Stimulated activated naive CD4-positive, alpha-beta T cell (primary cell): ENCODE measurements at regions not wholly inside any gene's neighbourhood (a gene's known extent, or its start where the extent isn't known, plus 50 kb on each side); places are given as distances from the start of the nearest gene placed in this dataset.
"Not testable (repeated sequence)": the region's sequence is repeated elsewhere in the genome, so short reads cannot be mapped to it uniquely, and the experiment has no call there.

Source experiments
- DNase-seq, 6 experiments: peaks; one replicate each; lab custom pipeline; 2025; lab: John Stamatoyannopoulos, UW

DNA sequence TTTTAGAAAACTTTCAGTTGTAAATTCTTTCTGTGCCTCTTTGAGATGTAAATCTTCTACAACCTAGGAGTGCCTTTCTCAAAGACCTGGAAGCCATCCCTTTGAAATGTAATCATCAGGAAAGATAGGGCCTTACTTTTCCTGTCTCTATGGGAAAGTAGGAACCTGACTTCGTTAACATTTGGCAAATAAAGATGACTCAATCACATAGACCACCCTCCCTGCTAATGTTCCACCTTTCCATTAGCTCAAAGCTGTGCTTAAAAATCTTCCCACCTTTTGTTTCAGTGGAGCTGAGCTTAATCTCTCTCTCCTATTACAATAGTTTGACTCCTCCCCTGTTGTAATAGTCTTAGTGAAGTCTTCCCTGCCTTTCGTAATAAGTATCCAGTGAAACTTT lies 247.7 kb downstream of the OLFM4 start:
- no peak for DNase-seq

DNA sequence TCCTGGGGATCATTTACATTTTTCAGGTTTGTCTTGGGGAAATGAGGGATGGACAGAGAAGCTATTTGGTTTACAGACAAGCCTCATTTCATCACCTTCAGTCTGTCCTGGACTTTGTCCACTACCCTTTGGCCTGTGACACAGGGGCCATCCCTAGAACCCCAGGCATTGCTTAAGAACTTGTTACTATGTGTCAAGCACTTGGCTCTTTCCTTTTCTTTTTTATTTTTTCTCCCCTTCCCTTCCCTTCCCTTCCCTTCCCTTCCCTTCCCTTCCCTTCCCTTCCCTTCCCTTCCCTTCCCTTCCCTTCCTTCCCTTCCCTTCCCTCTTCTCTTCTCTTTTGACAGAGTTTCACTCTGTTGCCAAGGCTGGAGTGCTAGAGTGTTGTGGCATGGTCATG lies 253.1 kb downstream of the OLFM4 start:
- DNase-seq, result no peak

DNA sequence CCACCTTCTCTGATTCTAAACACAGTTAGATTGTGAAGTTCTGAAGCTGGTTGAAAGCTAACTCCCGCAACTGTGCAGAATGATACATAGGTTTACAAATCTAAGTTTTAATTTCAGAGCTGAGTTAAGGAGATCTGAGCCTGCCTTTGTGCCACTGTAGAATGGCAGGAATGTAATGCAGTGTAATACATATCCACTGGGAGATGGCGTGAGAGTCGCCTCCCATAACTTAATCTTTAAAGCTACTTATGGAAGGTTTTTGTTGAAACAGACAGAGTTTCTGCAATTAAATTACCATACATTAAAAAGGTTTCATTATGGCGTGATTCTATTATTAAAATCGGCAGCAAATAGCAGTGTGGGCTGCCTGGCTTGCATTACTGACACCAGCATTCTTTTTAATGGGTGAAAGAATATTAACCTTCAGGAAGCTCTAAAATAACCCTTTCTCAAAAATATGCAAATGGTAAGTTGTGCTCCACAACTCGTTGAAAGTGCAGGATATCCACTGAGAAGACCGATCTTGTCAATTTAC lies 257.4 kb downstream of the OLFM4 start:
- no peak for DNase-seq

DNA sequence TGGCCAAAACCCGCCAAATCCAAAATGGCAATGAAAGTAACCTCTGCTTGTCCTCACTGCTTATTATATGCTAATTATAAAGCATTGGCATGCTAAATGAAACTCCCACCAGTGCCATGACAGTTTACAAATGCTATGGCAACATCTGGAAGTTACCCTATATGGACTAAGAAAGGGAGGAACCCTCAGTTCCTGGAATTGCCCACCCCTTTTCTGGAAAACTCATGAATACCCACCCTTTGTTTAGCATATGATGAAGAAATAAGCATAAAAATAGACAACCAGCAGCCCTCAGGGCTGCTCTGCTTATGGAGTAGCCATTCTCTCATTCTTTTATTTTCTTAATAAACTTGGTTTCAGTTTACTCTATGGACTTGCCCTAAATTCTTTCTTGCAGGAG lies 269.8 kb downstream of the OLFM4 start:
- DNase-seq, result no peak

DNA sequence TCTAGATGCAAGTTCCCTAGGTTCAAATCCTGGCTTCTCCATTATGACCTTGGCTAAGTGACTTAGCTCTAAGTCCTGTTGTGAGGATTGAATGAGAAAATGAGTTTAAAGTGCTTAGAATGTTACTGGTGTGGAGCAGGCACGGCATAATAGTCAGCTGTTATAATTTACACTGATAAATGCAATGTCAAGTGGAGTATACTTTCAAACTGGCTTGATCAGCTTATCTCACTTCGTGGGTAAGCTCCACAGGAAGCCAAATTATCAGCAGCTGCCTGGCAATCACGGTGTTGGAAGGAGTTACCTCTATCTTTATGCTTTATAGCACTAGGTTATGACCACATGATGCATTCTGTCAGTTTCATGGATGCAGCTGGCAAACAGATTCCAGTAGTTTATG lies 272.8 kb downstream of the OLFM4 start:
- DNase-seq, result no peak

DNA sequence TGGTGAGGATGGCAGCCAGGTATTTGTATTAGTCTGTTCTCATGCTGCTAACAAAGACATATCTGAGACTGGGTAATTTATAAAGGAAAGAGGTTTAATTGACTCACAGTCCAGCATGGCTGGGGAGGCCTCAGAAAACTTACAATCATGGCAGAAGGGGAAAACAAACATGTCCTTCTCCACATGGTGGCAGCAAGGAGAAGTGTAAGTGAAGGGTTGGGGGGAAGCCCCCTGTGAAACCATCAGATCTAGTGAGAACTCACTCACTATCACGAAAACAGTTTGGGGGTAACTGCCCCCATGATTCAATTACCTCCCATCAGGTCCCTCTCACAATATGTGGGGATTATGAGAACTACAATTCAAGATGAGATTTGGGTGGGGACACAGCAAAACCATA lies 276.8 kb downstream of the OLFM4 start:
- not testable (repeated sequence) for DNase-seq

DNA sequence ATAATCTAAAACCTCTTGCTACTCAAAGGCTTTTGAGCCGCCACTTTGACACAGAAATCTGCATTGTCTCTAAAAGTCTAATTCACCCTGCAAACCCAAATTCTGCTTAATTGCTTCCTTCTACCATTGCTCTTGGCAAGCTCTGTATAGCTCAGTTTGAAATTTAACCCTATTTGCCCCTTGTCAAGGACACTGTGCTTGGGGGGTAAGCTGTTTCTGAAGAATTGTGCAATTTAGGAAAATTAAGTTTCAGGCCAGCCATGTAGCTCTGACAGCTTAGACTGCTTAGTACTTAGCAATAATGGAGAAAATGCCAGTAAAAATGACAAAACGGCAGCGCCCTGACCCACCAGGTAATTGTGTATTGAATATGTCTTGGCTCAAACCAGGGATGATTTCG lies 282.2 kb downstream of the OLFM4 start:
- no peak for DNase-seq

DNA sequence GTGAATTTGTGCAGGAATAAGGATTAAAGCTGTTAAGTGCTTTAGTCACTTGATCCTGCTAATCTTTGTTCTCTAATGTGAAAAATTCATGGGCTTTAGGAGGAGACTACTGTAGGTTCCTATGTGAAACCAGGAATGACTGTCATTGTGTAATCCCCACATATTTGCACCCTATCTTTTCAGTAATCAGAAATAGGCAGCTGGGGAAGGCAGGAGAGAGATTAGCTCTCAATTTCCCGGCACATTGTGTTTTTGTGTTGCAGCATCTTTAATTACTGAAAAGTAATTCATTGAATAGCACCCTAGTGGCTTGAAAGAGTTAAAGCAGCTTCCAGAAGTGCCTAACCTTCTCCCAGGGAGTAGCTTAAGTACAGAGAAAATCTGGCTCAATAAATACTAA lies 282.9 kb downstream of the OLFM4 start:
- DNase-seq, result no peak

DNA sequence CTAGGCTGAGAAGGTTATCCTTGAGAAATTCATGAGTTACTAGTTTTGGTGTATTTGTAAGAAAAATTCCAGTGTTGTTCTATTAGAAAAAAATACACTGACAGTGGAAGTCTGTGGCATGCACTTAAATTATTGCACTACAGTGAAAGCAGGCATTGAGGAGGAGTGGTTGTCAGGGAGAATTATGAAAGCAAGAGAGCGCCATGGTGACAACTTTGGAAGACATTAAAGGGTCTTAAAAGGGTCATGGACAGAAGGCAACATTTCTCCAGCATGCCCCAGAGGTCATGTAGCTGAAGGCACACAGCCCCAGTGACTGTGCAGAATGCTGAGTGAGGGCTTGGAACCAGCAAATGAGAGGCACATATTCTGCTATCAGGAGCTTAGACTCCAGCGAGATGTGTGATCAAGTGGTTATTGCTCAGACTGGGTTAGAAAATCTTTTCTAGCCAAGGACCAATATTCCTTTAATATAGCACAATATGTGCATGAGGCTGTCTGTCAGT lies 292.7 kb downstream of the OLFM4 start:
- no peak for DNase-seq

DNA sequence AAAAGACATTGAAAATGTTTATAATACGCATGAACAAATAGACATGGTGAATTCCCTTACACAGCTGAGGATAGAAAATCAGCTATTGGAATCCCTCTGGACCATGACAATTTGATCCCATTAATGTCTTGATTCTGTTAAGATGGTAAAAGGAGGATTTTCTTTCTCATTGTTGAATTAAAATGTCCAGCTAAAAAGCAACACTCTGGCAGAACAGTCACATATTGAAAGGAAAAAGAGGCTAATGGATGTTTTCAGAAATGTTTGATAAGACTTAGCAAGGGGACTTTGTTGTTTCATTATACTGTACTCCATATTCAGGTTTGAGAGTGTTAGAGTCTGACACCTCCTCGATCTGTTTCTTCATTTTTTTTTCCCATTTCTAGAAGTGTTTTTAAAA lies 296.0 kb downstream of the OLFM4 start:
- DNase-seq, result no peak

DNA sequence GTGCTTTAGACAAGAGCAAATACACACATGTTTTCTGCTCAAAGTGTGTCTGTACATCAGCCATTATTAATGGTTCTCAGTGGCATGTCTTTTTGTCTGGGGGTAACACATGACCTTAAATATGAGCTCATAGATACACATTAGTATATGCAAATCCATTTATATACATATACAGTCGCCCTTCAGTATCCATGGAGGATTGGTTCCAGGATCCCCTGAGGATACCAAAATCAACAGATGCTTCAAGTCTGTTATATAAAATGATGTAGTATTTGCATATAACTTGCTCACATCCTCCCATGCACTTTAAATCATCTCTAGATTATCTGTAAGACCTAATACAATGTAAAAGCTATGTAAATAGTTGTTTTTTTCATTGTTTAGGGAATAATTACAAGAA lies 298.1 kb downstream of the OLFM4 start:
- DNase-seq, result no peak

DNA sequence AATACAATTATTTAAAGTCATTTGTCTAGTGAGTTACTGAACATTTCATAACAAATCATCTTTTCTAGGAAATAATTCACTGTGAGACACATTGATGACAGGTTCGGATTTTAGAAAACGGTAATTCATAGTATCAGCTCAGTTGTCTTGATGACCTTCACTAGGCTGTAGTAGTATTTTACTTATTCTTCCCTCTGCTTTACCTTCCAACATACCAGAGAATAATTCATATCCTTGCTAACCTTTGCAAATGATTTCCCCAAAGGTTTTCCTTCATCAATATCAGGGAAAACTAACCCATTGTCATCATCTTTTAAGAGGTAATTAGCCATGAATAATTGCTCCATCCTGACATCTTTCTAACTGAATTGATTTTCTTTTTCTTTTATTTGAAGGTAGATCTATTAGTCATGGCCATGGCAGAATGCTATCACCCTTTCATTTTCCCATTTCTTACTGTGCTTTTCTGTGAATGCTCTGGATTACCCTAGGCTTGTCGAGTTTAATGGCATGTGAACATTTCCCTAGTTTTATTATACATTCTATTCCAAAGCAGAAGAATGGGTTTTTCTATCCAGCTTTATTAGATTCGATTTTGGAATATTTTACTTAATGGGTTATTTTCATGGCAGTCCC lies 299.2 kb downstream of the OLFM4 start:
- DNase-seq, result no peak

DNA sequence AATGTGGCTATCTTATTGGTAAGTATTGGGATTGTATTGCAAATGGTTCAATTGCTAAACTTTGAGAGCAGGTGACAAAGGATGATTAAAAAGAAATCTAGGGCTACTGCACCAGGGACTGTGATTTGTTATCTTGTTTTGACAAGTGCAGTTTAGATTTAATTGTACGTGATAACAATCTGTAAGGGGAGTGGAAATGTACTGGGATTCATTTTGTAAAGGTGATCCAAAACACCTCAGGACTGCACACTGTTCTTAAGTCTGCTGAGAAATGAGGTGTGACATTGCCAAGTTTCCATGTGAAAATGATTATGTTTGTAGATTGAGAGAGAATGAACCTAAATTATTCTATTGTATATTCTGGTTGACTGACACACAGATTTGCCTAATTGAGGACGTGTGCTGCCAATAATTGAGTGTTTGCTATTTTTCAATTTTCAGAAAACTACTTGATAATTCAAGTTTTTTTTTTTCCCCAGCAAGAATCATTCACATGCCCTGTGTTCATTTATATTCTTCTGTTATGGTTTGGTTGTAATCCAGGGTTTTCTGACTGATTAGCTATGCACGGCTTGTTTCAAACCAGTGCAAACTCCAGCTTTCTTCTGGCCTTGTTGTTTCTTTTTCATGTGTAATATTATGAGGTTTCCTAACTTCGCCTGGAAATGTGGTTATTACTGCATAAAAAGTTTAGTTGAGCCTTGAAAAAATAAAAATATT lies 308.0 kb downstream of the OLFM4 start:
- DNase-seq, result no peak

DNA sequence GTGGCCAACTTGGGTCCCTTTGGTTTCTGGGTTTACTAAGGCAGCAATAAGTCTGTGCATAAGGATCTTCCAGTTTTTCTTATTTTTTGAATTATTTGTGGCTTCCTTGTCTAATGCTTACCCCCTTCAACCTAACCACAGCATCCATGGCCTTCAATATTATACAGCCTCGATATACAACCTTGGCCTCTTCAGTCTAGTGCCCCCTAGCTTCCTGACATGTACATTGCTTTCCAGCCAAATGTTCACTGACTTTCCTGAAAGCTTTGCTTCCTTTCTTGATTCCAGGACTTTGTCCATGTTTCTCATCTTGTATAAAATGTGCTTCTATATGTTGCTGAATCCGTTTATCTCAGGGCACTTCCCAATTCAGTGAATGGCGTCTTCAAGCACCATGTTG lies 310.1 kb downstream of the OLFM4 start:
- DNase-seq, result no peak

DNA sequence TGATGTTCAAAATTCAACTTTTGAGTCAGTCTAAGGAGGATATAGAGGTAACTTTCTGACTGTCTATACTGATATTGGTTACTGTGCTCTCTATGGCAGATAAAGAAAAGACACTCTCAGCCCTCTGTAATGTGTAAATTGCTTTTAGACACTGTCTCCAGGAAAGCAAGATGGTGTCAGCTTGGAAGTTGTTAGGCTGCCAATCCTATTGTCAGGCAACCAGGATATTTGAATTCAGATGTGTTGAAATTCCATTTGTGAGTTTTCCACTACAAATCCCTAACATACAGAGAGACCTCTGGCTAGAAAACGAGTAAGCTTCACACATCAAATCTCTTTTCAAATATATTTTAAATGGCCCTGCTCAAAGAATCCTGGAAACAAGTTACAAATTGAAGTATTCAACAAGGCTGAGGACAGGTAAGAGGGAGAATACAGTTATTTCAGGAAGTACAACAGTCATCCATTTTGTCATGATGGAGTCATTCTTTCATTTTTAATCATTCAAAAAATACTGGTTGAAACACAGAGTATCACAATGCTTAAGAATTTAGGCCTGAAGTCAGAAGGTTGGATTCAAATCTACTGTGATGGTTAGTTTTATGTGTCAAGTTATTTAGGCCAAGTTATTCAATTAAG lies 312.0 kb downstream of the OLFM4 start:
- DNase-seq, result no peak

DNA sequence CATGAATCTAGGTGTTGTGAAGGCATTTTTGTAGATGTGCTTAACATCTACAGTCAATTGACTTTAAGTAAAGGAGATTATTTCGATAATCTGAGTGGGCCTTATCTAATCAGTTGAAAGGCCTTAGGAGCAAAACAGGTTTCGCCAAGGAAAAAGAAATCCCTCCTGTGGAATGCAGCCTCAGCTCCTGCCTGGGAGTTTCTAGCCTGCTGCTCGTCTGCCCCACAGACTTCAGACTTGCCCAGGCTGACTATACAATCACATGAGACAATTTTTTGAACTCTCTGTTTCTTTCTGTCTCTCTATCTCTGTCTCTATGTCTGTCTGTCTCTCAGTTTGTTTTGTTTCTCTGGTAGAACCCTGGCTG lies 312.5 kb downstream of the OLFM4 start:
- no peak for DNase-seq

DNA sequence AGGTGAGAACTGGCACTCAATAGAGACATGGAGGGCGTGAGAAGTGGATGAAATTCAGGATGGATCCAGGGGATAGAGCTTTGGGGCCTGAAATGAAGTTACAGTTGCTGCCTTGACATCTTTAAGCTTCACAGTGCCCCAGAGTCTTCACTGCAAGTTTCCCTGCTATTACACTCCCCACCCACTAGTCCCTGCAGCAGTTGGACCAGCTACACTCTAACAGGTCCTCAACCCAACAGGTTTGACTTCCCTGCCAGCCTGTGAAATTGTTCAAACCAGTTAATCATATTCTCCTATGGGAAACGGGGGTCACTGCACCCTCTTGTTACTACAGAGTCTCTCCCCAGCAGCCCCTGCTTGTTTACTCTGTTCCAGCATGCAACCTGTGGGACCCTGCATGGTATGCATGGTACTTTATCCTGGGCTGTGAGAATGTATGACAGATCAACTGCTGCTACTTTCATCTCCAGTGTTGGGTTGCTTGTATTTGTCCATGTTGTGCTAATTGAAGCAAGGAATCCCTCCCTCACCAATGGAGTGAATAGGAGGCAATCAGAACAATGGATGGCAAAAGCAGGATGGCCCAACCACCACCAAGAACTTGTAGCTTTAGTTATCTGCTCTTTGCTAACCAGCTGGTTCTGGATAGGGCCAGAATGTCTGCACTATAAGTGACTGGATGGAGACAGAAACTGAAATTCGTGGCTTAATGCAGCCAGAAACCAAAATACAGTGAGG lies 314.2 kb downstream of the OLFM4 start:
- no peak for DNase-seq

DNA sequence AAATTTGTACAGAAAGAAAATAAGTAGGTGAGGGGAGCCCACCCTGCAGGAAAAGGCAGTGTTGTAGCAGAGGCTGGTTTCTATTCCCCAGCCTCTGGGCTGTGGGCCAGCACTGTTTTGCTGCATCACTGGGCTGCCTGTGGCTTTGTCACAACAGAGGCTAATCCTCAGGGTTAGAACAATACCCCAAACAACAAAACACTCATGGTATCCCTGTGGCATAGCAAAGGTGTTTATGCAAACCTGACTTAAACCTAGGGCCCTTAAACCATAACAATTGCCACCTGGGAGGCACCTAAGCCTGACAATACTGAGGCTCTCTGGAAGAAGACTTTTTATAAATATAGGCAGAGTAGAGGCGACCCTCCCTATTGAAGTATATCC lies 314.7 kb downstream of the OLFM4 start:
- no peak for DNase-seq

DNA sequence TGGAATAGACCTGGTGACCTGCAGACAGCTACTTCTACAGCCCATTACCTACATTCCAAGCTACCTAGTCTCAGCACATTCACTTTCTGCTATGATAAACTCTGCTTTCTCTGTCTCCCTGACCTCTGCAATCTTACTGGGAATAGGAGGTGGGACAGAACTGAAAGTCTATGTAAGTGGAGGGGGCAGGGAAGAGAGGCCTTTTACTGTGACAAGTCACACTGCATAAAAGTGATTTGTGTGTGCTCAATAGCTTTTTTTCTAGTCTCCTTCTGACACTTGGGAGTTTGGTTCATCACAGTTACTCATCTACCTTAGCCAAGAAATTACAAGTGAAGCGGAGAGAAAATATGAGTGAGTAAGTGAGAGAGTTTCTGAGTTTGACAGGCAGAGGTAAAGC lies 322.4 kb downstream of the OLFM4 start:
- no peak for DNase-seq

DNA sequence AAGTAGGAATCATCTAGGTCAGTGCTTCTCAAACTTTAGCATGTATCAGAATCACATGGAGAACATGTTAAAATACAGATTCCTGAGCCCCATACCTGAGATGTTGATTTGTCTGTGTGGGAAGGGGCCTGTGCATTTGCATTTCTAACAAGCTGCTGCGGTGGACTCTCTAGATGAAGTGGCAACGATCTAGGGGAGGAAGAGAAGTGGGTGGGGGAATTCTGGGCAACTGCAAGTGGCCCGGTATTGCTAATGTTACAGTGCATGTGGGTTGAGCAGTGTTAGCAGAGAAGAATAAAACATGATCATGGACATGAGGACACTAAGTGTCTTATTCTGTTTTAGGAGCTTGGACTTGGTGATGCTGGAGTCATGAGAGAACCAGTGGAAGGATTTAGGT lies 329.0 kb downstream of the OLFM4 start:
- DNase-seq, result no peak

DNA sequence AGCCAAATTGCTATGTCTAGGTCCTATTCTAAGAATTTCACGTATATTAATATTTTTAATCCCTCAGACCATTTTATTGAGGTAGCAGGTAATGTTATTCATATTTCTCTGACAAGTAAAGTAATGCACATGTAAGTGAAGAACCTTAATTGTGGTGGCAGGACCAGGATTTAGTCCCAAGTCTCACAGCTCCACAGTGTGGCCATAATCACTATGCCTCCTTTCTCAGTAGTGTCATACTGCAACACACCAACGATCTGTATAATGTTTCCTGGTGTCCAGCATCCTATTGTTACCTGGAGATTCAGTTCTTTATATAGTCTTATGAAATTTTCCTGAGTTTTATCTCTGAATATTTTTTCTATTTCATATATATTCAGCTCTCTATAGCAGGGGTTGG lies 340.3 kb downstream of the OLFM4 start:
- no peak for DNase-seq

DNA sequence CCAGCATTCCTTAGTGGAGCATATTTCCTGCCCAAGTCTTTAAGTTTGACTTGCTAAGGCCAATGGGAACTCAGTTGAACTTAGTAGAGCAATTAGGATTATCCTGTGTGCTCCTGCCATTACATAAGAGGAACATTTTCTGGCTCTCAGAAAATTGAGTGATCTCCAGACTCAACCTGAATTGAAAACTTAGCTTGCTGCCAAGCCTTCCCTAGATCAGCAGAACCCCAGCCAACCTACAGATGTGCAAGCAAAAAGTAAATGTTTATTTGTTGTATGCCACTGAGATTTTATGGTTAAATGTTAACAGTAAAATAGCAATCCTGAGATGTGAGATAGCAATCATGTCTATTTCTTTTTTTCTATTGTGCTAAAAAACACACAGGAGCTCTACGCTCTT lies 350.9 kb downstream of the OLFM4 start:
- no peak for DNase-seq

DNA sequence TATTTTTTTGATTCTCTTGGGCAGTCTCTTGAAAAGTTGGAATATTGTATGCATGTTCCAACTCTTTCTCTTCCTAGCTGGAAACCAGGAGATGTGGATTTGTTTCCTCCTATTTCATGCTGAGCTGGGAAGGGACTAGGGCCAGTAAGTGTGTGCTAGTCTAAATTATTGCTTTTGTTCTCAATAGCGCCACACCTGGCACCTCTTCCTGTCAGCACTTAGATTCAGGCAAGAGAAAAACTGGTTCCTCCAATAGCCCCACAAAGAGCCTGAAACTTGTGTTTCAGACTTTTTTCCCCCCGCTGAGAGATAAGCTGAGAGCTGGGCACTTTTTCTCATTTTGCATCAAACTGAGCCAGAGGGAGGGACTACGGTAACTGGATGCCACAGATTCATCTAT lies 353.4 kb downstream of the OLFM4 start:
- no peak for DNase-seq
